Stomach (tissue), 4 donors: ENCODE measurements at regions not wholly inside any gene's neighbourhood (a gene's known extent, or its start where the extent isn't known, plus 50 kb on each side); places are given as distances from the start of the nearest gene placed in this dataset.
"Not testable (repeated sequence)": the region's sequence is repeated elsewhere in the genome, so short reads cannot be mapped to it uniquely, and the experiment has no call there.

Experiments
- CTCF ChIP-seq, 7 experiments: fragments of 450-650 bp in 4 of 7; fragments of 200-600 bp in 3 of 7; sonication (generic) in 3 of 7; IDR thresholded peaks; one replicate each; pipeline ENCODE4 v1.5.1; 2016 to 2019; ENCODE audit warnings: antibody characterized with exemption in 7 of 7, control low read depth in 2 of 7, mild to moderate bottlenecking in 1 of 7
- POLR2A ChIP-seq, 4 donors: fragments of 450-650 bp; IDR thresholded peaks; one replicate each; pipeline ENCODE4 v1.6.1; 2016; ENCODE audit warnings: antibody characterized with exemption in 4 of 4, control low read depth in 2 of 4, mild to moderate bottlenecking in 1 of 4, moderate library complexity in 1 of 4
- POLR2AphosphoS5 ChIP-seq, 3 donors: sonication (generic); formaldehyde crosslinking; IDR thresholded peaks; one replicate each; pipeline ENCODE4 v1.6.1; 2016; ENCODE audit warnings: antibody characterized with exemption in 3 of 3

- TF ChIP-seq CTCF, POLR2A, POLR2AphosphoS5 (IDR thresholded peaks at IDR 0.05): not testable (repeated sequence)
Measured at GRCh38 chr20:30584403-30584802, 673.1 kb upstream of the DEFB115 start.
